T47D (cell line): ENCODE measurements at regions not wholly inside any gene's neighbourhood (a gene's known extent, or its start where the extent isn't known, plus 50 kb on each side); places are given as distances from the start of the nearest gene placed in this dataset.
A peak's percentile ranks its signal among the peaks of the same experiment; 100 is the strongest.
"Not testable (repeated sequence)": the region's sequence is repeated elsewhere in the genome, so short reads cannot be mapped to it uniquely, and the experiment has no call there.

Source experiments
- DNase-seq, 2 experiments: peaks; one replicate each; pipeline versions ENCODE4 v3.0.0 to v3.0.0-alpha.2; 2011 to 2012; ENCODE audit warnings: low read depth in 1 of 2, low spot score in 1 of 2
- in situ Hi-C: cut with HindIII; loops from 2 replicates; pipeline ENCODE4 v1.10.0; 2016; ENCODE audit warnings: low sequenced_read_pairs, low pct_unique_long_range_greater_than_20kb

- DNase-seq = peak in 1 of 2 experiments; percentile 30
- in situ Hi-C loops = not testable (repeated sequence)
Observed at GRCh38 chr16:46390660-46391462, 230.3 kb downstream of the SHCBP1 start.

- in situ Hi-C loops = not testable (repeated sequence)
- peak in 1 of 2 experiments; percentile 84 for DNase-seq
Observed at GRCh38 chr16:46389561-46390041, 231.6 kb downstream of the SHCBP1 start.

- in situ Hi-C loops = not testable (repeated sequence)
- DNase-seq = peak in 1 of 2 experiments; percentile 1
Observed at GRCh38 chr16:46388939-46389491, 232.2 kb downstream of the SHCBP1 start.

GRCh38 chr16:46388354-46388753 is 232.8 kb downstream of the SHCBP1 start:
- in situ Hi-C loops = not testable (repeated sequence)
- DNase-seq = peak in 1 of 2 experiments; percentile 50

GRCh38 chr16:46387720-46388119 is 233.5 kb downstream of the SHCBP1 start:
- in situ Hi-C loops, DNase-seq: not testable (repeated sequence)

- peak in 1 of 2 experiments; percentile 7 for DNase-seq
- in situ Hi-C loops = not testable (repeated sequence)
Observed at GRCh38 chr16:46386805-46387620, 234.2 kb downstream of the SHCBP1 start.

GRCh38 chr16:46386110-46386771 is 234.9 kb downstream of the SHCBP1 start:
- in situ Hi-C loops = not testable (repeated sequence)
- DNase-seq = peak in 1 of 2 experiments; percentile 67

GRCh38 chr16:46384285-46385061 is 236.7 kb downstream of the SHCBP1 start:
- DNase-seq = peak in 1 of 2 experiments; percentile 44
- in situ Hi-C loops = not testable (repeated sequence)

GRCh38 chr16:46383581-46383980 is 237.6 kb downstream of the SHCBP1 start:
- DNase-seq, in situ Hi-C loops: not testable (repeated sequence)

GRCh38 chr16:46382791-46383541 is 238.2 kb downstream of the SHCBP1 start:
- in situ Hi-C loops = not testable (repeated sequence)
- peak in 1 of 2 experiments; percentile 31 for DNase-seq

- DNase-seq, in situ Hi-C loops: not testable (repeated sequence)
Observed at GRCh38 chr16:46382079-46382478, 239.1 kb downstream of the SHCBP1 start.

GRCh38 chr16:46381344-46381743 is 239.8 kb downstream of the SHCBP1 start:
- peak in 1 of 2 experiments; percentile 5 for DNase-seq

More at GRCh38 chr16:46381344-46381743, 239.8 kb downstream of the SHCBP1 start:
- in situ Hi-C loops = not testable (repeated sequence)
